ENCODE measurements at regions not wholly inside any gene's neighbourhood (a gene's known extent, or its start where the extent isn't known, plus 50 kb on each side); places are given as distances from the start of the nearest gene placed in this dataset.
A peak's percentile ranks its signal among the peaks of the same experiment; 100 is the strongest.

- ATAC-seq = no peak
These were observed 300.9 kb downstream of the ICOS start for GRCh38 chr2:204237416-204237815.

GRCh38 chr2:204239411-204240165, 303.0 kb downstream of the ICOS start:
- ATAC-seq = no peak

GRCh38 chr2:204240961-204241360, 304.3 kb upstream of the PARD3B start:
- no peak for ATAC-seq

GRCh38 chr2:204249437-204249836, 295.8 kb upstream of the PARD3B start:
- ATAC-seq = no peak

- ATAC-seq = no peak
These were observed 294.6 kb upstream of the PARD3B start for GRCh38 chr2:204250692-204251091.

GRCh38 chr2:204251158-204251997, 293.9 kb upstream of the PARD3B start:
- ATAC-seq = no peak

- ATAC-seq = peak; percentile 37
These were observed 293.3 kb upstream of the PARD3B start for GRCh38 chr2:204251998-204252376.

GRCh38 chr2:204255071-204255470, 290.2 kb upstream of the PARD3B start:
- no peak for ATAC-seq

GRCh38 chr2:204255526-204255925, 289.7 kb upstream of the PARD3B start:
- ATAC-seq = no peak

GRCh38 chr2:204257781-204258180, 287.5 kb upstream of the PARD3B start:
- no peak for ATAC-seq

GRCh38 chr2:204258890-204259289, 286.4 kb upstream of the PARD3B start:
- ATAC-seq = no peak

- ATAC-seq = peak; percentile 44
These were observed 285.0 kb upstream of the PARD3B start for GRCh38 chr2:204260162-204260877.

- ATAC-seq = no peak
These were observed 284.4 kb upstream of the PARD3B start for GRCh38 chr2:204260901-204261300.

- ATAC-seq = no peak
These were observed 283.4 kb upstream of the PARD3B start for GRCh38 chr2:204261846-204262245.

GRCh38 chr2:204264085-204264553, 281.2 kb upstream of the PARD3B start:
- no peak for ATAC-seq

- no peak for ATAC-seq
These were observed 280.6 kb upstream of the PARD3B start for GRCh38 chr2:204264621-204265140.

GRCh38 chr2:204265681-204266181, 279.5 kb upstream of the PARD3B start:
- ATAC-seq = no peak

- ATAC-seq = no peak
These were observed 276.8 kb upstream of the PARD3B start for GRCh38 chr2:204268458-204268857.

GRCh38 chr2:204268971-204269370, 276.3 kb upstream of the PARD3B start:
- ATAC-seq = no peak

GRCh38 chr2:204272089-204272488, 273.2 kb upstream of the PARD3B start:
- ATAC-seq = no peak

GRCh38 chr2:204272610-204273287, 272.5 kb upstream of the PARD3B start:
- no peak for ATAC-seq

- no peak for ATAC-seq
These were observed 270.8 kb upstream of the PARD3B start for GRCh38 chr2:204274429-204274828.
